HG03520 (cell line): ENCODE measurements at regions not wholly inside any gene's neighbourhood (a gene's known extent, or its start where the extent isn't known, plus 50 kb on each side); places are given as distances from the start of the nearest gene placed in this dataset.

Source experiments
- ATAC-seq: cut with Tn5 transposase; IDR thresholded peaks from one replicate; pipeline ENCODE4 v1.9.1; 2021; ENCODE audit warnings: mild to moderate bottlenecking, moderate library complexity; ENCODE audit not compliant: unreplicated experiment

GRCh38 chr2:67651565-67651964, 254.4 kb downstream of the ETAA1 start:
- no peak for ATAC-seq

GRCh38 chr2:67652679-67653078, 255.5 kb downstream of the ETAA1 start:
- ATAC-seq: peak; percentile 69

- ATAC-seq: no peak
These were observed 259.7 kb downstream of the ETAA1 start for GRCh38 chr2:67656875-67657274.

GRCh38 chr2:67658820-67659219, 261.7 kb downstream of the ETAA1 start:
- no peak for ATAC-seq

- no peak for ATAC-seq
These were observed 263.0 kb downstream of the ETAA1 start for GRCh38 chr2:67660015-67660602.

- ATAC-seq: no peak
These were observed 263.7 kb downstream of the ETAA1 start for GRCh38 chr2:67660871-67661270.

GRCh38 chr2:67662222-67662621, 265.1 kb downstream of the ETAA1 start:
- ATAC-seq: no peak

GRCh38 chr2:67663776-67664175, 266.6 kb downstream of the ETAA1 start:
- no peak for ATAC-seq

GRCh38 chr2:67666386-67667053, 269.4 kb downstream of the ETAA1 start:
- no peak for ATAC-seq

- no peak for ATAC-seq
These were observed 270.1 kb downstream of the ETAA1 start for GRCh38 chr2:67667054-67667908.

GRCh38 chr2:67668538-67668937, 271.4 kb downstream of the ETAA1 start:
- ATAC-seq: no peak

GRCh38 chr2:67669168-67669567, 272.0 kb downstream of the ETAA1 start:
- no peak for ATAC-seq

GRCh38 chr2:67669766-67670165, 272.6 kb downstream of the ETAA1 start:
- no peak for ATAC-seq

GRCh38 chr2:67670747-67671183, 273.6 kb downstream of the ETAA1 start:
- no peak for ATAC-seq

GRCh38 chr2:67671464-67672450, 274.6 kb downstream of the ETAA1 start:
- no peak for ATAC-seq

GRCh38 chr2:67674668-67675067, 277.5 kb downstream of the ETAA1 start:
- ATAC-seq: no peak

- no peak for ATAC-seq
These were observed 287.9 kb downstream of the ETAA1 start for GRCh38 chr2:67684991-67685390.

GRCh38 chr2:67686254-67686653, 289.1 kb downstream of the ETAA1 start:
- no peak for ATAC-seq

GRCh38 chr2:67689186-67689585, 292.1 kb downstream of the ETAA1 start:
- no peak for ATAC-seq

- no peak for ATAC-seq
These were observed 292.5 kb downstream of the ETAA1 start for GRCh38 chr2:67689651-67690050.

GRCh38 chr2:67694445-67694844, 297.3 kb downstream of the ETAA1 start:
- ATAC-seq: no peak
